Hepatic stellate cell (primary cell): ENCODE measurements at regions not wholly inside any gene's neighbourhood (a gene's known extent, or its start where the extent isn't known, plus 50 kb on each side); places are given as distances from the start of the nearest gene placed in this dataset.

Experiments used
- DNase-seq: peaks from one replicate; pipeline ENCODE4 v3.0.0; 2011; ENCODE audit warnings: low spot score

- DNase-seq, result no peak
Observed at GRCh38 chr2:107222466-107222865, 336.5 kb upstream of the ST6GAL2 start.

- no peak for DNase-seq
Observed at GRCh38 chr2:107235491-107236254, 349.7 kb upstream of the ST6GAL2 start.

- DNase-seq, result no peak
Observed at GRCh38 chr2:107242811-107243210, 356.8 kb upstream of the ST6GAL2 start.

GRCh38 chr2:107248932-107249331 lies 363.0 kb upstream of the ST6GAL2 start:
- DNase-seq, result no peak

GRCh38 chr2:107255744-107256143 lies 369.8 kb upstream of the ST6GAL2 start:
- no peak for DNase-seq

GRCh38 chr2:107258531-107259407 lies 372.8 kb upstream of the ST6GAL2 start:
- DNase-seq, result no peak

- DNase-seq, result no peak
Observed at GRCh38 chr2:107259408-107260195, 373.6 kb upstream of the ST6GAL2 start.

GRCh38 chr2:107263628-107264027 lies 377.7 kb upstream of the ST6GAL2 start:
- no peak for DNase-seq

- DNase-seq, result no peak
Observed at GRCh38 chr2:107264184-107264583, 378.2 kb upstream of the ST6GAL2 start.

- no peak for DNase-seq
Observed at GRCh38 chr2:107266555-107266954, 380.6 kb upstream of the ST6GAL2 start.

GRCh38 chr2:107267086-107267485 lies 381.1 kb upstream of the ST6GAL2 start:
- DNase-seq, result no peak

GRCh38 chr2:107276034-107276433 lies 390.1 kb upstream of the ST6GAL2 start:
- no peak for DNase-seq

GRCh38 chr2:107278672-107279071 lies 392.7 kb upstream of the ST6GAL2 start:
- DNase-seq, result no peak

- no peak for DNase-seq
Observed at GRCh38 chr2:107281637-107282036, 395.7 kb upstream of the ST6GAL2 start.

- DNase-seq, result no peak
Observed at GRCh38 chr2:107282135-107282534, 396.2 kb upstream of the ST6GAL2 start.

- DNase-seq, result no peak
Observed at GRCh38 chr2:107285621-107286299, 399.8 kb upstream of the ST6GAL2 start.

- no peak for DNase-seq
Observed at GRCh38 chr2:107290041-107290440, 404.1 kb upstream of the ST6GAL2 start.

- DNase-seq, result no peak
Observed at GRCh38 chr2:107303964-107304363, 418.0 kb upstream of the ST6GAL2 start.

GRCh38 chr2:107305966-107306365 lies 420.0 kb upstream of the ST6GAL2 start:
- DNase-seq, result no peak

- DNase-seq, result no peak
Observed at GRCh38 chr2:107306881-107307280, 420.9 kb upstream of the ST6GAL2 start.

- DNase-seq, result no peak
Observed at GRCh38 chr2:107308835-107309234, 422.9 kb upstream of the ST6GAL2 start.

GRCh38 chr2:107312240-107312639 lies 426.3 kb upstream of the ST6GAL2 start:
- no peak for DNase-seq
